Bronchial epithelial cell (primary cell): ENCODE measurements at regions not wholly inside any gene's neighbourhood (a gene's known extent, or its start where the extent isn't known, plus 50 kb on each side); places are given as distances from the start of the nearest gene placed in this dataset.
A peak's percentile ranks its signal among the peaks of the same experiment; 100 is the strongest.

Source experiments
- DNase-seq: peaks from one replicate; pipeline ENCODE4 v3.0.0-alpha.2; 2010; ENCODE audit warnings: low read depth
- FAIRE-seq: peaks from 2 replicates; lab custom pipeline; 2011; peaks lifted over from hg19 to GRCh38; lab: Jason Lieb, UNC
- H3K27me3 ChIP-seq: 2 replicates; pipeline ENCODE4 v1.5.1; 2011; ENCODE audit warnings: low read length; ENCODE audit not compliant: control insufficient read depth, insufficient read depth
- H3K36me3 ChIP-seq: 2 replicates; pipeline ENCODE4 v1.5.1; 2011; ENCODE audit warnings: low read length; ENCODE audit not compliant: control insufficient read depth, insufficient read depth
- H3K4me3 ChIP-seq: 2 replicates; pipeline ENCODE4 v1.5.1; 2011; ENCODE audit warnings: mild to moderate bottlenecking, low read depth, low read length, control low read depth
- CTCF ChIP-seq: IDR thresholded peaks from 2 replicates; pipeline ENCODE4 v1.5.1; 2011; ENCODE audit warnings: mild to moderate bottlenecking, moderate library complexity, low read length, control low read depth, inconsistent platforms; ENCODE audit not compliant: insufficient read depth, severe bottlenecking

- no peak for FAIRE-seq
- TF ChIP-seq CTCF: no peak
Measured at GRCh38 chr11:69367211-69367964, 73.4 kb downstream of the MYEOV start.

GRCh38 chr11:69368119-69368880 is 74.3 kb downstream of the MYEOV start:
- no peak for TF ChIP-seq CTCF
- H3K4me3 ChIP-seq: no peak overlapping the region
- FAIRE-seq (no peak), DNase-seq (peak; percentile 67)
- H3K27me3 ChIP-seq: no peaks in the 10 kb centered on the region
- H3K36me3 ChIP-seq: no peaks in the 10 kb centered on the region

More at GRCh38 chr11:69367211-69367964, 73.4 kb downstream of the MYEOV start:
- H3K36me3 ChIP-seq: no peaks in the 10 kb centered on the region
- H3K27me3 ChIP-seq: no peaks in the 10 kb centered on the region
- DNase-seq: peak; percentile 44
- H3K4me3 ChIP-seq: no peak overlapping the region

GRCh38 chr11:69369210-69369825 is 75.4 kb downstream of the MYEOV start:
- TF ChIP-seq CTCF: no peak
- no peaks in the 10 kb centered on the region for H3K36me3 ChIP-seq
- no peak for FAIRE-seq
- no peak overlapping the region for H3K4me3 ChIP-seq
- no peaks in the 10 kb centered on the region for H3K27me3 ChIP-seq
- DNase-seq: no peak

- H3K4me3 ChIP-seq: no peak overlapping the region
- DNase-seq (no peak), FAIRE-seq (no peak)
- H3K36me3 ChIP-seq: no peaks in the 10 kb centered on the region
- H3K27me3 ChIP-seq: no peaks in the 10 kb centered on the region
- TF ChIP-seq CTCF: no peak
Measured at GRCh38 chr11:69369945-69370344, 76.0 kb downstream of the MYEOV start.

- TF ChIP-seq CTCF: no peak
- no peak for DNase-seq
- Histone ChIP-seq H3K36me3 (no peaks in the 10 kb centered on the region), H3K4me3 (no peak overlapping the region), H3K27me3 (no peaks in the 10 kb centered on the region)
- peak; percentile 50 for FAIRE-seq
Measured at GRCh38 chr11:69370984-69371709, 77.2 kb downstream of the MYEOV start.
